H9 (cell line): ENCODE measurements at regions not wholly inside any gene's neighbourhood (a gene's known extent, or its start where the extent isn't known, plus 50 kb on each side); places are given as distances from the start of the nearest gene placed in this dataset.

Experiments
- DNase-seq: peaks from one replicate; pipeline ENCODE4 v3.0.0-alpha.2; 2017
- H2AFZ ChIP-seq: one replicate; pipeline ENCODE4 v1.6.1; 2013; ENCODE audit warnings: mild to moderate bottlenecking, low read length, control low read depth, moderate library complexity
- H2AK5ac ChIP-seq: 2 replicates; pipeline ENCODE4 v1.6.1; 2013; ENCODE audit warnings: low read length, control low read depth, mixed read lengths; ENCODE audit not compliant: insufficient read length
- H2BK120ac ChIP-seq: one replicate; pipeline ENCODE4 v1.6.1; 2013; ENCODE audit warnings: low read depth, mild to moderate bottlenecking, low read length, control low read depth, inconsistent platforms; ENCODE audit not compliant: poor library complexity, severe bottlenecking
- H2BK12ac ChIP-seq: 2 replicates; pipeline ENCODE4 v1.6.1; 2013; ENCODE audit warnings: low read length, control low read depth, mixed read lengths, low read depth; ENCODE audit not compliant: insufficient read length
- H2BK15ac ChIP-seq: 2 replicates; pipeline ENCODE4 v1.6.1; 2013; ENCODE audit warnings: low read depth, low read length, control low read depth
- H2BK20ac ChIP-seq: one replicate; pipeline ENCODE4 v1.6.1; 2013; ENCODE audit warnings: low read depth, mild to moderate bottlenecking, low read length, control low read depth, inconsistent platforms; ENCODE audit not compliant: poor library complexity, severe bottlenecking
- H2BK5ac ChIP-seq: 2 replicates; pipeline ENCODE4 v1.6.1; 2013; ENCODE audit warnings: low read length, control low read depth, mixed read lengths; ENCODE audit not compliant: insufficient read length
- H3K14ac ChIP-seq: 2 replicates; pipeline ENCODE4 v1.6.1; 2013; ENCODE audit warnings: low read length, control low read depth; ENCODE audit not compliant: insufficient read depth
- H3K18ac ChIP-seq: 2 replicates; pipeline ENCODE4 v1.6.1; 2013; ENCODE audit warnings: low read depth, mild to moderate bottlenecking, mixed read lengths, low read length, control low read depth; ENCODE audit not compliant: insufficient read length
- H3K23ac ChIP-seq: 2 replicates; pipeline ENCODE4 v1.6.1; 2013; ENCODE audit warnings: low read length, control low read depth, mixed read lengths, low read depth; ENCODE audit not compliant: insufficient read length
- H3K23me2 ChIP-seq: 2 replicates; pipeline ENCODE4 v1.6.1; 2013; ENCODE audit warnings: low read depth, mild to moderate bottlenecking, mixed read lengths, low read length, control low read depth; ENCODE audit not compliant: insufficient read length, poor library complexity, severe bottlenecking
- H3K27ac ChIP-seq: 2 replicates; pipeline ENCODE4 v1.5.1; 2013; ENCODE audit warnings: low read length, control low read depth, mixed read lengths, low read depth; ENCODE audit not compliant: insufficient read length
- H3K27me3 ChIP-seq: 2 replicates; pipeline ENCODE4 v1.6.1; 2013; ENCODE audit warnings: low read length, control low read depth, inconsistent platforms; ENCODE audit not compliant: insufficient read depth
- H3K4ac ChIP-seq: 2 replicates; pipeline ENCODE4 v1.6.1; 2013; ENCODE audit warnings: low read depth, mild to moderate bottlenecking, control low read depth, inconsistent platforms, low read length, moderate library complexity
- H3K4me1 ChIP-seq: 2 replicates; pipeline ENCODE4 v1.6.1; 2013; ENCODE audit warnings: low read length, control low read depth, inconsistent platforms; ENCODE audit not compliant: insufficient read depth
- H3K4me2 ChIP-seq: 2 replicates; pipeline ENCODE4 v1.6.1; 2013; ENCODE audit warnings: low read length, control low read depth, mixed read lengths; ENCODE audit not compliant: insufficient read length, insufficient read depth
- H3K56ac ChIP-seq: 2 replicates; pipeline ENCODE4 v1.6.1; 2013; ENCODE audit warnings: low read depth, mild to moderate bottlenecking, mixed read lengths, low read length, control low read depth; ENCODE audit not compliant: insufficient read length
- H3K79me1 ChIP-seq: 2 replicates; pipeline ENCODE4 v1.6.1; 2013; ENCODE audit warnings: low read depth, mild to moderate bottlenecking, moderate library complexity, low read length, control low read depth, inconsistent platforms; ENCODE audit not compliant: insufficient read depth, poor library complexity, severe bottlenecking
- H3K79me2 ChIP-seq: 2 replicates; pipeline ENCODE4 v1.6.1; 2013; ENCODE audit warnings: low read length, control low read depth, inconsistent platforms; ENCODE audit not compliant: insufficient read depth
- H3K9ac ChIP-seq: 2 replicates; pipeline ENCODE4 v1.6.1; 2013; ENCODE audit warnings: low read length, control low read depth, mixed read lengths; ENCODE audit not compliant: insufficient read length; ENCODE audit errors: extremely low read depth
- H3K9me3 ChIP-seq: one replicate; pipeline ENCODE4 v1.6.1; 2013; ENCODE audit warnings: low read depth, low read length, inconsistent platforms; ENCODE audit not compliant: control insufficient read depth
- H3T11ph ChIP-seq: one replicate; pipeline ENCODE4 v1.6.1; 2013; ENCODE audit warnings: mild to moderate bottlenecking, low read length, control low read depth, inconsistent platforms
- H4K20me1 ChIP-seq: one replicate; pipeline ENCODE4 v1.6.1; 2013; ENCODE audit not compliant: control insufficient read depth, insufficient read length, insufficient read depth
- H4K5ac ChIP-seq: 2 replicates; pipeline ENCODE4 v1.6.1; 2013; ENCODE audit warnings: low read depth, mild to moderate bottlenecking, mixed read lengths, low read length, control low read depth; ENCODE audit not compliant: insufficient read length
- H4K8ac ChIP-seq: replicated peaks from 2 replicates; pipeline ENCODE4 v1.6.1; 2013; ENCODE audit warnings: low read length, control low read depth, mixed read lengths, low read depth; ENCODE audit not compliant: insufficient read length
- H4K91ac ChIP-seq: 2 replicates; pipeline ENCODE4 v1.6.1; 2013; ENCODE audit warnings: low read depth, mild to moderate bottlenecking, moderate library complexity, mixed read lengths, low read length, control low read depth; ENCODE audit not compliant: insufficient read length
- H3K27ac Mint-ChIP-seq, 3 experiments: 2 replicates in 2 of 3; 3 replicates in 1 of 3; pipeline ENCODE4 v1.8.0; 2020 to 2021; ENCODE audit warnings: mixed read lengths in 3 of 3, mild to moderate bottlenecking in 1 of 3, moderate library complexity in 1 of 3
- H3K27me3 Mint-ChIP-seq: 2 replicates; pipeline ENCODE4 v1.8.0; 2021; ENCODE audit warnings: low read depth, mild to moderate bottlenecking, moderate library complexity, mixed read lengths
- H3K36me3 Mint-ChIP-seq, 3 experiments: 2 replicates in 2 of 3; 3 replicates in 1 of 3; pipeline ENCODE4 v1.8.0; 2020 to 2021; ENCODE audit warnings: low read depth in 3 of 3, mixed read lengths in 3 of 3; ENCODE audit not compliant: insufficient read depth in 1 of 3
- H3K4me1 Mint-ChIP-seq, 2 experiments: 2 replicates each; pipeline ENCODE4 v1.8.0; 2020; ENCODE audit warnings: mixed read lengths in 2 of 2
- H3K4me3 Mint-ChIP-seq, 2 experiments: 2 replicates in 1 of 2; 3 replicates in 1 of 2; pipeline ENCODE4 v1.8.0; 2020 to 2021; ENCODE audit warnings: mild to moderate bottlenecking in 2 of 2, mixed read lengths in 2 of 2, moderate library complexity in 1 of 2
- H3K9me3 Mint-ChIP-seq, 2 experiments: 2 replicates in 1 of 2; 3 replicates in 1 of 2; pipeline ENCODE4 v1.8.0; 2020; ENCODE audit warnings: mild to moderate bottlenecking in 2 of 2, mixed read lengths in 2 of 2, moderate library complexity in 1 of 2
- WGBS: extraction: QIAGEN DNeasy Blood & Tissue Kit; methylation state at CpG from one replicate; pipeline ENCODE4 v1.1.7; 2013; ENCODE audit warnings: missing lambda C conversion rate, low lambda C conversion rate, mixed read lengths; ENCODE audit not compliant: insufficient read length; ENCODE audit errors: extremely low coverage; 5-methylcytosine and 5-hydroxymethylcytosine counted together
- TF ChIP-seq, protein P1 (sequence below): fragments of 200-600 bp; sonication (generic); conservative IDR thresholded peaks from 3 replicates; pipeline ENCODE4 v1.8.0; 2021; ENCODE audit warnings: antibody characterized with exemption, mild to moderate bottlenecking

DNA sequence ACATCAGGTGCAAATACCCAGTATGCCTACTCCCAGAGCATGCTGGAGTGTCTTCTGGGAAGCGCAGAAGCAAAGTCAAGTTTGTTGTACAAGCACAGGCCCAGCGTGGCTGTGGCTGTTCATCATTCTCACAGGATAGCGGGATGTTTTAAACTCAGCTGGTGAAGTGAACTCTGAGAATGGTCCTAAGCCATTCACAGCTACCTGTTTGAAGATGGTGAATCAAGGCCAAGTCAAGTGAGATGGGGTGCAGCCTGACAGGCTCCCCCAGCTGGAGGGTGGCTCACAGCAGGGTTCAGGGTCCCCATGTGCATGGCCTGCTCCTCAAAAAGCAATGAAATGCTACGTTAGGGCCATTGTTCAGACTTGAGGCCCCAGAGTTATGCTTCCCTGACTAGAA, 304.7 kb upstream of the FOXQ1 start:
- Mint-ChIP-seq H3K27ac (no peak overlapping the region), H3K36me3 (no peaks in the 10 kb centered on the region; a peak in 2 of 7 replicates), H3K4me1 (peaks cover 0 to 5% of the 10 kb centered on the region in 2 experiments; a peak in 2 of 4 replicates), H3K27me3 (peaks cover 12% of the 10 kb centered on the region), H3K9me3 (peaks cover 2 to 8% of the 10 kb centered on the region in 2 experiments; a peak in 4 of 5 replicates), H3K4me3 (no peak overlapping the region)
- H3K56ac ChIP-seq: no peak overlapping the region
- H3K23ac ChIP-seq: no peak overlapping the region
- H2BK120ac ChIP-seq: no peak overlapping the region
- H3K4ac ChIP-seq: no peak overlapping the region
- no peak overlapping the region for H4K8ac ChIP-seq
- no peaks in the 10 kb centered on the region for H3K79me1 ChIP-seq
- no peak overlapping the region for H2AFZ ChIP-seq
- no peaks in the 10 kb centered on the region for H4K20me1 ChIP-seq
- no peaks in the 10 kb centered on the region for H3K27me3 ChIP-seq
- H2BK20ac ChIP-seq: no peak overlapping the region
- no peak overlapping the region for H3K14ac ChIP-seq
- no peaks in the 10 kb centered on the region for H3K23me2 ChIP-seq
- H3K79me2 ChIP-seq: no peaks in the 10 kb centered on the region
- no peak overlapping the region for H2BK12ac ChIP-seq
- H2BK15ac ChIP-seq: no peak overlapping the region
- H3K9me3 ChIP-seq: no peaks in the 10 kb centered on the region
- TF ChIP-seq, protein P1, sequence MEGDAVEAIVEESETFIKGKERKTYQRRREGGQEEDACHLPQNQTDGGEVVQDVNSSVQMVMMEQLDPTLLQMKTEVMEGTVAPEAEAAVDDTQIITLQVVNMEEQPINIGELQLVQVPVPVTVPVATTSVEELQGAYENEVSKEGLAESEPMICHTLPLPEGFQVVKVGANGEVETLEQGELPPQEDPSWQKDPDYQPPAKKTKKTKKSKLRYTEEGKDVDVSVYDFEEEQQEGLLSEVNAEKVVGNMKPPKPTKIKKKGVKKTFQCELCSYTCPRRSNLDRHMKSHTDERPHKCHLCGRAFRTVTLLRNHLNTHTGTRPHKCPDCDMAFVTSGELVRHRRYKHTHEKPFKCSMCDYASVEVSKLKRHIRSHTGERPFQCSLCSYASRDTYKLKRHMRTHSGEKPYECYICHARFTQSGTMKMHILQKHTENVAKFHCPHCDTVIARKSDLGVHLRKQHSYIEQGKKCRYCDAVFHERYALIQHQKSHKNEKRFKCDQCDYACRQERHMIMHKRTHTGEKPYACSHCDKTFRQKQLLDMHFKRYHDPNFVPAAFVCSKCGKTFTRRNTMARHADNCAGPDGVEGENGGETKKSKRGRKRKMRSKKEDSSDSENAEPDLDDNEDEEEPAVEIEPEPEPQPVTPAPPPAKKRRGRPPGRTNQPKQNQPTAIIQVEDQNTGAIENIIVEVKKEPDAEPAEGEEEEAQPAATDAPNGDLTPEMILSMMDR: no peak
- H3K4me1 ChIP-seq: no peaks in the 10 kb centered on the region
- no peak overlapping the region for H3K27ac ChIP-seq
- no peak overlapping the region for H3K9ac ChIP-seq
- no peak overlapping the region for H4K5ac ChIP-seq
- no peak overlapping the region for H3K18ac ChIP-seq
- no peak overlapping the region for H3T11ph ChIP-seq
- H2AK5ac ChIP-seq: no peak overlapping the region
- no peak for DNase-seq
- no peak overlapping the region for H4K91ac ChIP-seq
- no peak overlapping the region for H3K4me2 ChIP-seq
- no peak overlapping the region for H2BK5ac ChIP-seq
- WGBS: no CpG with 5 or more reads among the region's 4 CpGs
